ENCODE measurements at regions not wholly inside any gene's neighbourhood (a gene's known extent, or its start where the extent isn't known, plus 50 kb on each side); places are given as distances from the start of the nearest gene placed in this dataset.

DNA sequence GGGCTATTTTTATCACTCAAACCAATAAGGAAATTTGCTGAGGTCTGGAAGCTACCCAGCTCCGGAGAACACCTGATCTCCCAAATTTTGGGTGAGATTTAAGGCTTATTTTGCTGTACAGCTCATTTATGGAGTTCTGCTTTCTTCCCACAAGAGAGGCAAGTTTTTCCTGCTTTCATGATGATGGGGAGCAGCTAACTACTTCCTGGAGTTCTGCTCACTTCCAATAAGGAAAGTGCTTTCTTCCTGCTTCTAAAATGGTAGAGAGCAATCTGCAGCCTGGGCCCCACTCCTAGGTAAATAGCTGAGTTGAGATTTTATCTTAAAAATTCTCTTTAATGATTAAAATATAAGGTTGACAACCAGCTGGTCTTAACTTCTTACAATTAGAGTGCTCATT, 606.0 kb upstream of the HTR2C start:
- no peak for DNase-seq (ENCODE audit: extremely low spot score, unreplicated experiment)
- no peak overlapping the region for H3K4me3 Mint-ChIP-seq
- H3K27ac Mint-ChIP-seq: no peak overlapping the region
- H3K36me3 Mint-ChIP-seq: no peaks in the 10 kb centered on the region
- TF ChIP-seq, protein P1, sequence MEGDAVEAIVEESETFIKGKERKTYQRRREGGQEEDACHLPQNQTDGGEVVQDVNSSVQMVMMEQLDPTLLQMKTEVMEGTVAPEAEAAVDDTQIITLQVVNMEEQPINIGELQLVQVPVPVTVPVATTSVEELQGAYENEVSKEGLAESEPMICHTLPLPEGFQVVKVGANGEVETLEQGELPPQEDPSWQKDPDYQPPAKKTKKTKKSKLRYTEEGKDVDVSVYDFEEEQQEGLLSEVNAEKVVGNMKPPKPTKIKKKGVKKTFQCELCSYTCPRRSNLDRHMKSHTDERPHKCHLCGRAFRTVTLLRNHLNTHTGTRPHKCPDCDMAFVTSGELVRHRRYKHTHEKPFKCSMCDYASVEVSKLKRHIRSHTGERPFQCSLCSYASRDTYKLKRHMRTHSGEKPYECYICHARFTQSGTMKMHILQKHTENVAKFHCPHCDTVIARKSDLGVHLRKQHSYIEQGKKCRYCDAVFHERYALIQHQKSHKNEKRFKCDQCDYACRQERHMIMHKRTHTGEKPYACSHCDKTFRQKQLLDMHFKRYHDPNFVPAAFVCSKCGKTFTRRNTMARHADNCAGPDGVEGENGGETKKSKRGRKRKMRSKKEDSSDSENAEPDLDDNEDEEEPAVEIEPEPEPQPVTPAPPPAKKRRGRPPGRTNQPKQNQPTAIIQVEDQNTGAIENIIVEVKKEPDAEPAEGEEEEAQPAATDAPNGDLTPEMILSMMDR (conservative IDR thresholded peaks at IDR 0.05): no peak
- H3K4me1 Mint-ChIP-seq (ENCODE audit: unreplicated experiment): no peaks in the 10 kb centered on the region
- peaks cover 5% of the 10 kb centered on the region for H3K9me3 Mint-ChIP-seq
- no peaks in the 10 kb centered on the region for H3K27me3 Mint-ChIP-seq

DNA sequence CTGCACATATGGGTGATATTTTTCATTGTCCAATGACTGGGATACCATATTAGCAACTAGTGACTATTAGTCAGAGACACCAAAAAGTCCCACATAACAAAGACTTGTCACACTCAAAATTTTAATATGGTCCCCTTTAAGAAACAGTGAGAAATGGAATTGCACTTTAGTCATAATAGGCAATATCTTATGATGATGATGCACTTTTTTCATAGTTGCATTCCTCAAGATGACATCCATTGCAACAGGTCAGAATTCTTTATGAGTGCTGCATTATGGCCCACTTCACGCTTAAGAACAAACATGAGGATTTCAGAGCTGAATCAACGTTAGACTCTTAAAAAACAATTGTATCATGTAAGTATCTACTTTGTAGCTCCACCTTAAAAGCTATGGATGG, 608.4 kb upstream of the HTR2C start:
- Mint-ChIP-seq H3K4me1 (ENCODE audit: unreplicated experiment) (no peaks in the 10 kb centered on the region), H3K4me3 (no peak overlapping the region), H3K27me3 (no peaks in the 10 kb centered on the region), H3K27ac (no peak overlapping the region), H3K9me3 (peaks cover 5% of the 10 kb centered on the region), H3K36me3 (no peaks in the 10 kb centered on the region)
- TF ChIP-seq, protein P1 (conservative IDR thresholded peaks at IDR 0.05): no peak
- no peak for DNase-seq (ENCODE audit: extremely low spot score, unreplicated experiment)

DNA sequence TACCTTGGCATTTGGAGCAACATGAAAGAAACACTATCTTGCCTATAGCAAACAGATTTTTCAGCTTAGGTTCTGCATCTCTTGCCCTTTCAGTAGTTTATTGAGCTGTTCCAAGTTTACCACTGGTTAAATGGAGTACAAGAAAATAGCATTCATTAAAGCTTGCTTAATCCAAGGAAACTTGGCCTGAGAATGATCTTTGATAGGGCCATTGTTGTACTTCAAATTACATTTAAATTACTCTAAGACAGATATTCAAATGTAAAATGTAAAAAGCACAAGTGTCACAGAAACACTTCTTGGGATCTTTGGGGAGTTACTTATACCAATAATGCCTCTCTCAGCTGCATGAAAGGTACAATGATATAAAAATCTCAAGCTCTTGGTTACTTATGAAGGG, 609.0 kb upstream of the HTR2C start:
- Mint-ChIP-seq H3K4me1 (ENCODE audit: unreplicated experiment) (no peaks in the 10 kb centered on the region), H3K27ac (no peak overlapping the region), H3K9me3 (peaks cover 5% of the 10 kb centered on the region)

DNA sequence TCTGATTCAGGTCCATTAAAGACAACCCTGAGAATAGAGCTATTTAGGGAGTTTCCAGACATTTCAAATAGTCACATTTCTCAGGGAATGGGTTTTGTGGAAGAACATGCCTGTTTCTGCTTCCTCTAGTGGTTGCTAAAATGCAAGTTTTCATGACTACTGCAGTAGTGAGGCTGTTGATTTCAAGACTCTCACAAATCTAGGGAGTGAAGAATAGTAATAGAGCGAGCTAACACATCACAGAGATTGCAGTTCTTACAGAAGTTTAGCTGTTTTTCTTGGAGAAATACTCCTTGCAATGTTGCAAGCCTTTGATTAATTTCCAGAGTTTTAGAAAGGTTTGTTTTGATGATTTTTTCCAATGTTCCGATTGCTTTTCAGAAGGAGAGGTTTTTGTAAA, 610.2 kb upstream of the HTR2C start:
- H3K27me3 Mint-ChIP-seq: no peaks in the 10 kb centered on the region
- H3K4me3 Mint-ChIP-seq: no peak overlapping the region
- no peaks in the 10 kb centered on the region for H3K4me1 Mint-ChIP-seq (ENCODE audit: unreplicated experiment)
- peaks cover under 1% of the 10 kb centered on the region for H3K9me3 Mint-ChIP-seq
- H3K36me3 Mint-ChIP-seq: no peaks in the 10 kb centered on the region
- no peak for DNase-seq (ENCODE audit: extremely low spot score, unreplicated experiment)
- no peak overlapping the region for H3K27ac Mint-ChIP-seq
- TF ChIP-seq, protein P1 (conservative IDR thresholded peaks at IDR 0.05): no peak

More for the DNA sequence above, 609.0 kb upstream of the HTR2C start:
- H3K4me3 Mint-ChIP-seq: no peak overlapping the region
- H3K27me3 Mint-ChIP-seq: no peaks in the 10 kb centered on the region
- TF ChIP-seq, protein P1 (conservative IDR thresholded peaks at IDR 0.05): no peak
- DNase-seq (ENCODE audit: extremely low spot score, unreplicated experiment): no peak
- no peaks in the 10 kb centered on the region for H3K36me3 Mint-ChIP-seq

DNA sequence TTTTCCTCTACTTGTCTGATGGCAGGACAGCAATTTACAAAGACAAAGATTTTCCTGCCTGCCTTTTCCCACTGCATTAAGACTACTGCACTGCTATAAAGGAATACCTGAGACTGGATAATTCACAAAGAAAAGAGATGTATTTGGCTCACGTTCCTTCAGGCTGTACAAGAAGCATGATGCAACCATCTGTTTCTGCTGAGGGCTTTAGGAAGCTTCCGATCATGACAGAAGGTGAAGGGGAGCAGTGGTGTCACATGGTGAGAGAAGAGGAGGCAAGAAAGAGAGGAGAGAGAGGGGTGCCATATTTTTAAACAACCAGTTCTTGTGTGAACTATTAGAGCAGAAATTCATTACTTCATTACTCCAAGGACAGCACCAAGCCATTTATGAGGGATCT, 617.1 kb upstream of the HTR2C start:
- H3K36me3 Mint-ChIP-seq: no peaks in the 10 kb centered on the region
- DNase-seq (ENCODE audit: extremely low spot score, unreplicated experiment): no peak
- H3K4me1 Mint-ChIP-seq (ENCODE audit: unreplicated experiment): peaks cover 5% of the 10 kb centered on the region

More for the DNA sequence above, 617.1 kb upstream of the HTR2C start:
- H3K9me3 Mint-ChIP-seq: no peaks in the 10 kb centered on the region
- no peak overlapping the region for H3K27ac Mint-ChIP-seq
- H3K4me3 Mint-ChIP-seq: no peak overlapping the region
- TF ChIP-seq, protein P1 (conservative IDR thresholded peaks at IDR 0.05): no peak
- H3K27me3 Mint-ChIP-seq: no peaks in the 10 kb centered on the region
